Breast epithelium (tissue), 4 donors: ENCODE measurements at regions not wholly inside any gene's neighbourhood (a gene's known extent, or its start where the extent isn't known, plus 50 kb on each side); places are given as distances from the start of the nearest gene placed in this dataset.

Experiments
- DNase-seq, 2 donors: peaks; one replicate each; pipeline ENCODE4 v3.0.0-alpha.2; 2019; ENCODE audit warnings: low spot score in 2 of 2
- H3K27ac ChIP-seq, 2 donors: fragments of 200-600 bp; sonication (generic) in 1 of 2; one replicate each; pipeline ENCODE4 v1.5.1; 2016 to 2019; ENCODE audit warnings: mild to moderate bottlenecking in 1 of 2
- H3K27me3 ChIP-seq, 2 donors: fragments of 200-600 bp; sonication (generic) in 1 of 2; one replicate each; pipeline versions ENCODE4 v1.5.1 to v1.6.0; 2017 to 2019; ENCODE audit warnings: control low read depth in 1 of 2, mild to moderate bottlenecking in 1 of 2
- H3K36me3 ChIP-seq: fragments of 200-600 bp; one replicate; pipeline ENCODE4 v1.5.1; 2019
- H3K4me1 ChIP-seq, 2 donors: fragments of 200-600 bp; sonication (generic); one replicate each; pipeline ENCODE4 v1.5.1; 2016 to 2019; ENCODE audit warnings: control low read depth in 1 of 2
- H3K4me3 ChIP-seq, 3 donors: fragments of 200-600 bp; sonication (generic); 1 replicate in 2 of 3; 2 replicates in 1 of 3; pipeline ENCODE4 v1.5.1; 2016 to 2019; ENCODE audit warnings: mild to moderate bottlenecking in 3 of 3, moderate library complexity in 2 of 3
- H3K9me3 ChIP-seq, 2 donors: fragments of 200-600 bp; sonication (generic) in 1 of 2; one replicate each; pipeline ENCODE4 v1.5.1; 2016 to 2019; ENCODE audit warnings: control low read depth in 1 of 2
- CTCF ChIP-seq, 3 donors: fragments of 450-650 bp; IDR thresholded peaks; one replicate each; pipeline ENCODE4 v1.5.1; 2016 to 2017; ENCODE audit warnings: antibody characterized with exemption in 3 of 3, mild to moderate bottlenecking in 3 of 3, moderate library complexity in 3 of 3
- POLR2A ChIP-seq: fragments of 450-650 bp; IDR thresholded peaks from one replicate; pipeline ENCODE4 v1.6.1; 2016; ENCODE audit warnings: antibody characterized with exemption, mild to moderate bottlenecking, moderate library complexity
- POLR2AphosphoS5 ChIP-seq, 3 donors: sonication (generic); formaldehyde crosslinking; IDR thresholded peaks; one replicate each; pipeline ENCODE4 v1.6.1; 2017; ENCODE audit warnings: antibody characterized with exemption in 3 of 3
- intact Hi-C: fragments of 100-400 bp; cut with DNase I; formaldehyde crosslinking; loops from one replicate; pipeline ENCODE4 v1.15.1; 2023; ENCODE audit warnings: low total_unique reads

- Histone ChIP-seq H3K27me3 (no peaks in the 10 kb centered on the region), H3K27ac (no peak overlapping the region), H3K36me3 (no peaks in the 10 kb centered on the region), H3K4me1 (no peaks in the 10 kb centered on the region), H3K4me3 (no peak overlapping the region), H3K9me3 (peaks cover 0 to 4% of the 10 kb centered on the region in 2 donors)
- intact Hi-C loops: loop anchor here (5.0 kb wide), 1 partner anchor 65 kb away; no protein-coding TSS in a partner anchor
- DNase-seq: no peak
- TF ChIP-seq CTCF (IDR thresholded peaks at IDR 0.05): no peak
- no peak for TF ChIP-seq POLR2A
- no peak for TF ChIP-seq POLR2AphosphoS5 (IDR thresholded peaks at IDR 0.05)
Observed at GRCh38 chr4:114277690-114278089, 298.2 kb upstream of the ARSJ start.

GRCh38 chr4:114279066-114279465, 299.6 kb upstream of the ARSJ start:
- Histone ChIP-seq H3K9me3 (peaks cover 0 to 4% of the 10 kb centered on the region in 2 donors), H3K27me3 (no peaks in the 10 kb centered on the region), H3K4me1 (no peaks in the 10 kb centered on the region), H3K4me3 (no peak overlapping the region), H3K36me3 (no peaks in the 10 kb centered on the region), H3K27ac (no peak overlapping the region)
- no peak for DNase-seq
- intact Hi-C loops: loop anchor here (5.0 kb wide), 1 partner anchor 63 kb away; no protein-coding TSS in a partner anchor
- TF ChIP-seq CTCF (IDR thresholded peaks at IDR 0.05) (no peak), POLR2A (no peak), POLR2AphosphoS5 (IDR thresholded peaks at IDR 0.05) (no peak)

- Histone ChIP-seq H3K4me3 (no peak overlapping the region), H3K4me1 (no peaks in the 10 kb centered on the region), H3K9me3 (peaks cover 0 to 4% of the 10 kb centered on the region in 2 donors), H3K36me3 (no peaks in the 10 kb centered on the region), H3K27ac (no peak overlapping the region), H3K27me3 (no peaks in the 10 kb centered on the region)
- no peak for TF ChIP-seq POLR2A
- DNase-seq: no peak
- intact Hi-C loops: loop anchor here (5.0 kb wide), 1 partner anchor 63 kb away; no protein-coding TSS in a partner anchor
Observed at GRCh38 chr4:114279711-114280110, 300.3 kb upstream of the ARSJ start.

DNA sequence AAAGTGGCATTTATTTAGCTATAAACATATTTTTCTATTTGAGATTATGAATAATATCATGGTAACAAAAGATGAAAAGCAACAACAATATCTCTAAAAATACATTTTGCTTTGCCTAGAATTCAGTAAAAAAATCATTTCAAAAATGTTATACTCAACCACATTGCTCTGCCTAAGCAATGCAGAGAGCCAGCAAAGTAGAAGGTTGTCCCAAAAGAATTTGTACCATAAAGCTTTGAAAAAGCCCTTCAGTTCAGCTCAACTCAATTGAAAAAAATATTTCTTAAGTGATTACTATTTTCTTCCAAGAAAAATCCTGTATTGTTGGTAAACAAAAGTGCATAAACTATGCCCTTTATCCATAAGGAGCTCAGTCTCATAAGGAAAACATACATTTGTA, 301.2 kb upstream of the ARSJ start:
- intact Hi-C loops: no loop called here
- H3K9me3 ChIP-seq: peaks cover 0 to 4% of the 10 kb centered on the region in 2 donors

DNA sequence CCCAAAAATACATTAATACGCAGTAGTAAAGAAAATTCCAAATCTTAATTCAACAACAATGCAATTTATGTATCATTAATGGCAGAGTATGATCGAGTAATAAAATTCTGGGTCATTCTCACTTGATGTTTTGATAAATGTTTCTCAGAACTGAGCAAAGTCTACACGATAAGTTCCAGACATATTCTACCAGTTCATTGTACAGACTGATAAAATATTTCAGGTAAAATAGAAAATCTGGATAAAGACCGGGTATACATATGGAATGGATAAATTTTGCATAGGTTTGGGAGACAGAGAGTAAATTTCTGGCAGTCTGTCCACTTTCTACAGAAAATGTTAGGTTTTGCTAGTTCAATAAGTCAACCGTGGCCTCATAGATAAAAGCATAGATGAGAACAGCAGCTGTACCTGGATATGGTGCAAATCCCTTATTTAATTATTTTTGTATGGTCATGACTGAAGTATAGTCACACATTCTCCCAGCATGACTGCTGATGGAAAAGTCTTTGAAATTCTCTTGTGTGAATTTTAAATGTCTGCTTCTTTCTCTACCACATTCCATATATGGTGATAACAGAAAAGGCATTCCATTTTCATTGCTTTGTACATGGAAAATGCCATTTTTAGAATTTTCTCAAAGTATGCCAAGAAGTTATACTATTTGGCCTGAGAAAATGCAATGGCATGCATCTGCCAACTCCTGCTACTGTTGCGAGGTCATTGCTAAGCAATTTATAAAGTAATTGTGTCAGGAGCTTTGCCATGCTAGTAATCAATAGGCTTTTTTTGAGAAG, 301.9 kb upstream of the ARSJ start:
- Histone ChIP-seq H3K36me3 (no peaks in the 10 kb centered on the region), H3K27me3 (no peaks in the 10 kb centered on the region), H3K4me1 (no peaks in the 10 kb centered on the region), H3K4me3 (no peak overlapping the region), H3K27ac (no peak overlapping the region), H3K9me3 (peaks cover 0 to 4% of the 10 kb centered on the region in 2 donors)
- intact Hi-C loops: no loop called here
- no peak for TF ChIP-seq POLR2AphosphoS5 (IDR thresholded peaks at IDR 0.05)
- TF ChIP-seq CTCF (IDR thresholded peaks at IDR 0.05): no peak
- no peak for TF ChIP-seq POLR2A
- no peak for DNase-seq

More for the DNA sequence above, 301.2 kb upstream of the ARSJ start:
- TF ChIP-seq POLR2A: no peak
- TF ChIP-seq CTCF (IDR thresholded peaks at IDR 0.05): no peak
- H3K27me3 ChIP-seq: no peaks in the 10 kb centered on the region
- H3K4me1 ChIP-seq: no peaks in the 10 kb centered on the region
- H3K36me3 ChIP-seq: no peaks in the 10 kb centered on the region
- H3K4me3 ChIP-seq: no peak overlapping the region
- no peak for DNase-seq
- H3K27ac ChIP-seq: no peak overlapping the region
